BE2C (cell line): ENCODE measurements at regions not wholly inside any gene's neighbourhood (a gene's known extent, or its start where the extent isn't known, plus 50 kb on each side); places are given as distances from the start of the nearest gene placed in this dataset.

Experiments
- DNase-seq: peaks from one replicate; pipeline ENCODE4 v3.0.0-alpha.2; 2020
- H3K27me3 ChIP-seq: fragments of 250-450 bp; sonication (Bioruptor Pico); 2 replicates; pipeline ENCODE4 v1.5.1; 2020; ENCODE audit warnings: mild to moderate bottlenecking
- H3K36me3 ChIP-seq: fragments of 250-450 bp; sonication (Bioruptor Pico); 2 replicates; pipeline ENCODE4 v1.5.1; 2020; ENCODE audit warnings: mild to moderate bottlenecking
- H3K4me1 ChIP-seq: fragments of 250-450 bp; sonication (Bioruptor Pico); 2 replicates; pipeline ENCODE4 v1.5.1; 2020
- H3K4me3 ChIP-seq: 2 replicates; pipeline ENCODE4 v1.5.1; 2011; ENCODE audit warnings: low read depth, low read length
- H3K9me3 ChIP-seq: fragments of 250-450 bp; sonication (Bioruptor Pico); 2 replicates; pipeline ENCODE4 v1.5.1; 2020
- TF ChIP-seq, protein P1 (sequence below): IDR thresholded peaks from 2 replicates; pipeline ENCODE4 v1.5.1; 2012; ENCODE audit warnings: mild to moderate bottlenecking, low read depth, low read length

DNA sequence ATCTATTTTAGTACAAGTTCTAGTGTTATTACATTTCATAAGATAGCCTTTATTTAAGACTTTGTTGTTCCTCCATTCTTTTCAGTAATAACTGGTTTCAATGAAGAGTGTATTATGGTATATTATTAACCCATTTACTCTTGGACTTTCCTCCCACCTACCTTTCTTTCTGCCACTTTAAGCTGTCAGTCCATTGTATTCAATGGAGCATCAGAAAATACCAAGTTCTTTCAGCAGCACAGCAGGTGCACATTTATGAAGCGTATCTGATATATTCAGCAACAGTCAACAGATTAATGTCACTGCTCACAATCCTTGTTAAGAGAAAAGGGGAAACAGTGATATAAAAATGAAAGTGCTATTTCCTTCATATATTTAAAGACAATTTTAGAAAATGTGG is 660.9 kb downstream of the C12orf50 start:
- TF ChIP-seq, protein P1, sequence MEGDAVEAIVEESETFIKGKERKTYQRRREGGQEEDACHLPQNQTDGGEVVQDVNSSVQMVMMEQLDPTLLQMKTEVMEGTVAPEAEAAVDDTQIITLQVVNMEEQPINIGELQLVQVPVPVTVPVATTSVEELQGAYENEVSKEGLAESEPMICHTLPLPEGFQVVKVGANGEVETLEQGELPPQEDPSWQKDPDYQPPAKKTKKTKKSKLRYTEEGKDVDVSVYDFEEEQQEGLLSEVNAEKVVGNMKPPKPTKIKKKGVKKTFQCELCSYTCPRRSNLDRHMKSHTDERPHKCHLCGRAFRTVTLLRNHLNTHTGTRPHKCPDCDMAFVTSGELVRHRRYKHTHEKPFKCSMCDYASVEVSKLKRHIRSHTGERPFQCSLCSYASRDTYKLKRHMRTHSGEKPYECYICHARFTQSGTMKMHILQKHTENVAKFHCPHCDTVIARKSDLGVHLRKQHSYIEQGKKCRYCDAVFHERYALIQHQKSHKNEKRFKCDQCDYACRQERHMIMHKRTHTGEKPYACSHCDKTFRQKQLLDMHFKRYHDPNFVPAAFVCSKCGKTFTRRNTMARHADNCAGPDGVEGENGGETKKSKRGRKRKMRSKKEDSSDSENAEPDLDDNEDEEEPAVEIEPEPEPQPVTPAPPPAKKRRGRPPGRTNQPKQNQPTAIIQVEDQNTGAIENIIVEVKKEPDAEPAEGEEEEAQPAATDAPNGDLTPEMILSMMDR, result no peak
- Histone ChIP-seq H3K27me3 (no peaks in the 10 kb centered on the region; the same call in 1 of the 2 replicates), H3K36me3 (no peaks in the 10 kb centered on the region), H3K4me3 (no peak overlapping the region), H3K9me3 (no peaks in the 10 kb centered on the region), H3K4me1 (no peaks in the 10 kb centered on the region)
- no peak for DNase-seq

DNA sequence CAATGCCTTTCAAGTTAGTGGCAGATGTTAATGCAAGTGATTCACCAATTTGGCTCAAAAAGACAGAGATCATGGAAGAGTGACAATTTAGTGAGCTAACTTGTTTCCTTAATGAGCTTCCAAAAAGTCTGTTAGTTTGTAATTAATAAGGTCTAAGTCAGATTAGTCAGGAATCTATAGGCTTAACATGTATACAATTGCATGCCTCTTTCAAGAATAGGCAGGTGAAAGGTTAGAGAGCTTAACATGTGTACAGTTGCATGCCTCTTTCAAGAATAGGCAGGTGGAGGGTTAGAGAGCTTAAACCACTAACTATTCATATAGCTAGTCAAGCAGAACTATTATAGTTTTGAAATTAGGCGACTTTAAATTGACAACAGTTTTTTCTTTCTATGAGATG is 663.8 kb downstream of the C12orf50 start:
- Histone ChIP-seq H3K36me3 (no peaks in the 10 kb centered on the region), H3K27me3 (no peaks in the 10 kb centered on the region), H3K4me1 (no peaks in the 10 kb centered on the region), H3K4me3 (no peak overlapping the region), H3K9me3 (no peaks in the 10 kb centered on the region)
- DNase-seq, result no peak
- TF ChIP-seq, protein P1, result no peak

DNA sequence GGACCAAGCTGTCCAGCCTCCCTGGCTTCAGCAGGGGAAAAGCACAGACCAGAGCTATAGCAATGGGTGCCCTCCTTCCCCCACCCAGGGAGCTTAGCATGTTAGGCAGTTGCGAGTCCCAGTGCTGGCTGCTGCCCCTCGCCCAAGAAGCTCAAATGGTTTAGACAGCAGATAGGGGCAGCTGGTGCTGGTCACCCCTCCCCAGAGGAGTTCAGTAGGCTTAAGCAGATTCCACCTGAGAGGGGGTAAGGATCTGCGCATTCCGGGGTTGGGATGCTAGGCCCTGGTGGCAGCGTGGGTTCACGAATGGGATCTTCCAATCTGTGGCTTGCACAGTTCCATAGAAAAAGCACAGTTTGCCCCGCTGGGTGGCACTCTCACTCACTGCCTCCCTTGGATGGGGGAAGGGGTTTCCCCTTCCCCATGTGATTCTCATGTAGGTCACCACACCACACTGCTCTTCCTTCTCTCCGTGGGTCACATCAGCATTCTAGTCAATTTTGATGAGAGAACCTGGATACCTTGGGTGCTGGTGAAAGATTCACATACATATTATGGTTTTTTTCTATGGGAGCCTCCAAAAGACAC is 665.6 kb downstream of the C12orf50 start:
- no peaks in the 10 kb centered on the region for H3K27me3 ChIP-seq
- TF ChIP-seq, protein P1, result no peak
- no peak overlapping the region for H3K4me3 ChIP-seq
- H3K36me3 ChIP-seq, result no peaks in the 10 kb centered on the region
- no peaks in the 10 kb centered on the region for H3K4me1 ChIP-seq
- DNase-seq, result peak; percentile 4
- H3K9me3 ChIP-seq, result no peaks in the 10 kb centered on the region

DNA sequence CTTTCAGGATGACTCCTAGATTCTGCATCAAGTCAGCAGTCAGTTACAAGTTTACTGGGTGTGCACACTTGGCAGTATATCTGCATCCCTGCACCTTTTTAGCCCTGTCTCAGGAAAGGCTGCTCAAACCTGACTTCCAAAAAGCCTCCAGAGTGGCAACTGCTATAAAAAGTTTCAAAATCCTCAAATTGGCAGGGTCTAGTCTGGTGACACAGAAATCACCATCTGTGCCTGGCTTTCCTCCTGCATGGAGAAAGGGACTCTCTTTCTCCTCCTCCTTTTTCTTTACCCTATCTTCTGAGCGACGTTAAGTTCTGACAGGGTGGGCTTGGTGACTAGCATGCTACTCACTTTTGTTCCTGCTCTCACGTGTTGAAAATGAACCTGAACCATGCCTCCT is 679.5 kb downstream of the C12orf50 start:
- H3K4me1 ChIP-seq, result no peaks in the 10 kb centered on the region
- H3K27me3 ChIP-seq, result no peaks in the 10 kb centered on the region
- DNase-seq, result no peak
- H3K4me3 ChIP-seq, result no peak overlapping the region
- H3K36me3 ChIP-seq, result no peaks in the 10 kb centered on the region
- H3K9me3 ChIP-seq, result no peaks in the 10 kb centered on the region
- TF ChIP-seq, protein P1, result no peak

DNA sequence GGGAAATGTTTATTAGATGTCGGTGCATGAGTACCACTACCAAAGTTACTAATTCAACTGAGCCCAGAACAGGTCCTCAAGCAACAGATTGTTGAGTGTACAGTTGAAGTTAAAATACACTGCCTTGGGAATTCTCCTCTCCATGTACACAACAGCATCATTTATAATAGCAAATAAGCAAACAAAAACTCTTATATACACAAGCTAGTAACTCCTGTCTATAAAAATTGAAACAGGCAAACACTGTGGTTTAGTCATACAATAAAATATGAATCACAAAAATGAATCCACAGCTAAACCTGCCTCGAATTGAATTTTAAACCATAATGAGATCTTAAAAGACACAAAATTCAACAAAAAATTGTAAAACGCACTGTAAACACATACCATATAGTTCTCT is 681.1 kb downstream of the C12orf50 start:
- Histone ChIP-seq H3K27me3 (no peaks in the 10 kb centered on the region), H3K4me1 (no peaks in the 10 kb centered on the region), H3K36me3 (no peaks in the 10 kb centered on the region), H3K4me3 (no peak overlapping the region), H3K9me3 (no peaks in the 10 kb centered on the region)
- TF ChIP-seq, protein P1, result no peak
- no peak for DNase-seq

DNA sequence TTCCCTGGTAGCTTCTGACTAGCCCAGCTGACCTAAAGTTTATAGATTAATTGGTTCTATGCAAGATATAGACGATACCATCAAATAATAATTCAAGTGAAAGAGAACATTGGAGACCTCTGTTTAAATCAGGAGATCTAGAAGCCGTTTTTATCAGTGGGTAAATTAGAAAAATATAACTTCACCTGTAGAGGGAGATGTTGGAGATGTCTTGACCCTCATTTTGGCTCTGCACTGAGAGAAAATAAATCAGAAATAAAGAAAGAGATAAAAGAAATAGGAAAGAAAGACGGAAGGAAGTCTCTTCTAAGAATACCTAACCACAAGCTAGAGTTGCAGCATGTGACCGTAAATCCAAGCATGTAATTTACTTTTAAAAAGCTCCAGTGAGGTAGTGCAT is 684.5 kb downstream of the C12orf50 start:
- Histone ChIP-seq H3K9me3 (no peaks in the 10 kb centered on the region; the same call in 1 of the 2 replicates), H3K4me3 (no peak overlapping the region), H3K27me3 (no peaks in the 10 kb centered on the region), H3K4me1 (no peaks in the 10 kb centered on the region), H3K36me3 (no peaks in the 10 kb centered on the region)
- TF ChIP-seq, protein P1, result peak; percentile 30; the same call in 1 of the 2 replicates
- DNase-seq, result no peak
